ENCODE measurements at regions not wholly inside any gene's neighbourhood (a gene's known extent, or its start where the extent isn't known, plus 50 kb on each side); places are given as distances from the start of the nearest gene placed in this dataset.

GRCh38 chr10:55215699-55216098 is 414.7 kb upstream of the PCDH15 start:
- no peaks in the 10 kb centered on the region for H3K36me3 ChIP-seq
- DNase-seq, result no peak
- H3K27me3 ChIP-seq, result no peaks in the 10 kb centered on the region
- in situ Hi-C loops (cut with MboI; ENCODE audit: low pct_ligation_motif_present in 1 of 4, low pct_unique_long_range_greater_than_20kb in 1 of 4, low sequenced_read_pairs in 3 of 4), result no loop called here
- H3K9me3 ChIP-seq, result no peaks in the 10 kb centered on the region
- intact Hi-C loops (cut with DNase I; ENCODE audit: low total_unique reads), result no loop called here
- no peak overlapping the region for H3K27ac ChIP-seq
- 84 to 100% methylated on average over 1 of the region's 1 CpG for WGBS, 2 donors (ENCODE audit: low coverage in 1 of 2)
- no peaks in the 10 kb centered on the region for H3K4me1 ChIP-seq
- TF ChIP-seq POLR2AphosphoS5 (IDR thresholded peaks at IDR 0.05), result no peak
- TF ChIP-seq POLR2A (IDR thresholded peaks at IDR 0.05), result no peak
- no peak for TF ChIP-seq EP300 (IDR thresholded peaks at IDR 0.05; ENCODE audit: low read depth)
- TF ChIP-seq, protein P1, sequence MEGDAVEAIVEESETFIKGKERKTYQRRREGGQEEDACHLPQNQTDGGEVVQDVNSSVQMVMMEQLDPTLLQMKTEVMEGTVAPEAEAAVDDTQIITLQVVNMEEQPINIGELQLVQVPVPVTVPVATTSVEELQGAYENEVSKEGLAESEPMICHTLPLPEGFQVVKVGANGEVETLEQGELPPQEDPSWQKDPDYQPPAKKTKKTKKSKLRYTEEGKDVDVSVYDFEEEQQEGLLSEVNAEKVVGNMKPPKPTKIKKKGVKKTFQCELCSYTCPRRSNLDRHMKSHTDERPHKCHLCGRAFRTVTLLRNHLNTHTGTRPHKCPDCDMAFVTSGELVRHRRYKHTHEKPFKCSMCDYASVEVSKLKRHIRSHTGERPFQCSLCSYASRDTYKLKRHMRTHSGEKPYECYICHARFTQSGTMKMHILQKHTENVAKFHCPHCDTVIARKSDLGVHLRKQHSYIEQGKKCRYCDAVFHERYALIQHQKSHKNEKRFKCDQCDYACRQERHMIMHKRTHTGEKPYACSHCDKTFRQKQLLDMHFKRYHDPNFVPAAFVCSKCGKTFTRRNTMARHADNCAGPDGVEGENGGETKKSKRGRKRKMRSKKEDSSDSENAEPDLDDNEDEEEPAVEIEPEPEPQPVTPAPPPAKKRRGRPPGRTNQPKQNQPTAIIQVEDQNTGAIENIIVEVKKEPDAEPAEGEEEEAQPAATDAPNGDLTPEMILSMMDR (IDR thresholded peaks at IDR 0.05), result no peak
- no peak overlapping the region for H3K4me3 ChIP-seq

DNA sequence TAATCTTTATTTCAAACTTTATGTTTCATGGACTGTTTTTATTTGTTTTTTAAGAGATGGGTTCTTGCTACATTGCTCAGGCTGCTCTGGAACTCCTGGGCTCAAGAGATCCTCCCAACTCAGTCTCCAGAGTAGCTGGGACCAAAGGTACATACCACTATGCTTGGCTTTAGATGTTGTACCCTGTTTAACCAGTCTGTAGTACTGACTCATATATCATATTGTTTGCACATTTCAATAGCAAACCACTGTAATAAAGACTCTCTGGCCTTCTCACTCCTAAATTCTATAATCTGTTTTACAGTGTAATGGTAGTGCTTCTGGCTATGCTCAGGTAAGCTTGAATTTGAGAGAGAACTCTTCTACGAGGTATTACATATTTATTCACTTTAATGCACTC is 413.6 kb upstream of the PCDH15 start:
- TF ChIP-seq POLR2A (IDR thresholded peaks at IDR 0.05) (no peak), EP300 (IDR thresholded peaks at IDR 0.05; ENCODE audit: low read depth) (no peak)
- TF ChIP-seq, protein P1 (IDR thresholded peaks at IDR 0.05), result no peak
- 73 to 86% methylated on average over 1 of the region's 1 CpG for WGBS, 2 donors (ENCODE audit: low coverage in 1 of 2)
- intact Hi-C loops (cut with DNase I; ENCODE audit: low total_unique reads), result no loop called here
- Histone ChIP-seq H3K27ac (no peak overlapping the region), H3K36me3 (no peaks in the 10 kb centered on the region), H3K9me3 (no peaks in the 10 kb centered on the region), H3K4me3 (no peak overlapping the region), H3K4me1 (no peaks in the 10 kb centered on the region), H3K27me3 (no peaks in the 10 kb centered on the region)
- no peak for DNase-seq
- in situ Hi-C loops (cut with MboI; ENCODE audit: low pct_ligation_motif_present in 1 of 4, low pct_unique_long_range_greater_than_20kb in 1 of 4, low sequenced_read_pairs in 3 of 4), result no loop called here

DNA sequence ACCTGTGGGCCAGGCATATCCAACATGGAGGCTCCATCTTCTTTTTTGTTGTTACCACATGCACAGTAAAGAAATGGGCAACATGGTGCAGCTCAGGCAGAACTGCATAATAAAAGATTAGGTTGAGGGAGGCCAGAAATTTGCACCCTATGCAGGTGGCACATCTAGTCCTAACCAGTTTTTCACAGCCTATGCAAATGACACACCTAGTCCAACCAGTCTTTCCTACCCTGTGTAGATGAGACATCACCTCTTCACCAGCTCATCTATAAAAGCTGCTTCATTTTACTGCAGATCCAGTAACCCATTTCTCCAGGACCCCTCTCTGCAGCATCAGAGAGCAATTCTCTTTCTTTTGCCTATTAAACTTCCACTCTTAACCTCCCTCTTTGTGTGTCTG is 411.0 kb upstream of the PCDH15 start:
- no peak for TF ChIP-seq POLR2AphosphoS5 (IDR thresholded peaks at IDR 0.05)
- TF ChIP-seq, protein P1 (IDR thresholded peaks at IDR 0.05), result no peak
- no peak for TF ChIP-seq EP300 (IDR thresholded peaks at IDR 0.05; ENCODE audit: low read depth)
- no peak for TF ChIP-seq POLR2A (IDR thresholded peaks at IDR 0.05)
- in situ Hi-C loops (cut with MboI; ENCODE audit: low pct_ligation_motif_present in 1 of 4, low pct_unique_long_range_greater_than_20kb in 1 of 4, low sequenced_read_pairs in 3 of 4), result no loop called here
- Histone ChIP-seq H3K4me1 (no peaks in the 10 kb centered on the region), H3K27ac (no peak overlapping the region), H3K36me3 (no peaks in the 10 kb centered on the region), H3K4me3 (no peak overlapping the region), H3K27me3 (no peaks in the 10 kb centered on the region), H3K9me3 (no peaks in the 10 kb centered on the region)
- DNase-seq, result no peak
- intact Hi-C loops (cut with DNase I; ENCODE audit: low total_unique reads), result no loop called here

- Histone ChIP-seq H3K4me3 (no peak overlapping the region), H3K4me1 (no peaks in the 10 kb centered on the region), H3K9me3 (no peaks in the 10 kb centered on the region), H3K36me3 (no peaks in the 10 kb centered on the region), H3K27ac (no peak overlapping the region), H3K27me3 (no peaks in the 10 kb centered on the region)
- DNase-seq, result no peak
- intact Hi-C loops (cut with DNase I; ENCODE audit: low total_unique reads) (no loop called here), in situ Hi-C loops (cut with MboI; ENCODE audit: low pct_ligation_motif_present in 1 of 4, low pct_unique_long_range_greater_than_20kb in 1 of 4, low sequenced_read_pairs in 3 of 4) (no loop called here)
- TF ChIP-seq, protein P1 (IDR thresholded peaks at IDR 0.05), result no peak
- no peak for TF ChIP-seq POLR2AphosphoS5 (IDR thresholded peaks at IDR 0.05)
- TF ChIP-seq POLR2A (IDR thresholded peaks at IDR 0.05), result no peak
- no peak for TF ChIP-seq EP300 (IDR thresholded peaks at IDR 0.05; ENCODE audit: low read depth)
Measured at GRCh38 chr10:55203874-55204273, 402.8 kb upstream of the PCDH15 start.
